ACHN (cell line): ENCODE measurements at regions not wholly inside any gene's neighbourhood (a gene's known extent, or its start where the extent isn't known, plus 50 kb on each side); places are given as distances from the start of the nearest gene placed in this dataset.
"Not testable (repeated sequence)": the region's sequence is repeated elsewhere in the genome, so short reads cannot be mapped to it uniquely, and the experiment has no call there.

Experiments used
- DNase-seq: peaks from one replicate; pipeline ENCODE4 v3.0.0-alpha.2; 2015
- in situ Hi-C: cut with HindIII; loops from 2 replicates; pipeline ENCODE4 v1.10.0; 2017; ENCODE audit warnings: low sequenced_read_pairs, low pct_ligation_motif_present, low pct_unique_long_range_greater_than_20kb

GRCh38 chr2:131831450-131832208, 303.9 kb downstream of the CCDC74A start:
- DNase-seq, in situ Hi-C loops: not testable (repeated sequence)

GRCh38 chr2:131832209-131832780, 304.6 kb downstream of the CCDC74A start:
- in situ Hi-C loops, DNase-seq: not testable (repeated sequence)

DNA sequence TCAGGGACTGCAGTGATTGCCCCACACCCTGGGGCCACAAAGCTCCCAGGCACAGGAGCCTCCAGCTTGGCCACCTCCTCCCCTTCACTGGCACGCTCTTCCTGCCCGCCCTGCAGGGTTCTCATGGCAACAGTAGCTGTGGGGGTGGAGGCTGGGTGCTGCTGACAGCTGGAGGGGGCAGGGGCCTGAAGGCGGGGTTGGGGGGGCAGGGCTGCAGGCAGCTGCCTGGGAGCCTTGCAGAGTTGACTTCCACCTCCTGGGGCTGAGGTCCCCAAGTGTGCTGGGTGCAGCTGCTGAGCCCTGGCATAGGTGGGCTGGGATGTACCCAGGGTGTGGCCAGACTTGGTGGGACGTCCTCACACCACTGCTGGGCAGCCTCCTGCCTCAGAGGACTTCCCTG, 305.2 kb downstream of the CCDC74A start:
- DNase-seq, in situ Hi-C loops: not testable (repeated sequence)

DNA sequence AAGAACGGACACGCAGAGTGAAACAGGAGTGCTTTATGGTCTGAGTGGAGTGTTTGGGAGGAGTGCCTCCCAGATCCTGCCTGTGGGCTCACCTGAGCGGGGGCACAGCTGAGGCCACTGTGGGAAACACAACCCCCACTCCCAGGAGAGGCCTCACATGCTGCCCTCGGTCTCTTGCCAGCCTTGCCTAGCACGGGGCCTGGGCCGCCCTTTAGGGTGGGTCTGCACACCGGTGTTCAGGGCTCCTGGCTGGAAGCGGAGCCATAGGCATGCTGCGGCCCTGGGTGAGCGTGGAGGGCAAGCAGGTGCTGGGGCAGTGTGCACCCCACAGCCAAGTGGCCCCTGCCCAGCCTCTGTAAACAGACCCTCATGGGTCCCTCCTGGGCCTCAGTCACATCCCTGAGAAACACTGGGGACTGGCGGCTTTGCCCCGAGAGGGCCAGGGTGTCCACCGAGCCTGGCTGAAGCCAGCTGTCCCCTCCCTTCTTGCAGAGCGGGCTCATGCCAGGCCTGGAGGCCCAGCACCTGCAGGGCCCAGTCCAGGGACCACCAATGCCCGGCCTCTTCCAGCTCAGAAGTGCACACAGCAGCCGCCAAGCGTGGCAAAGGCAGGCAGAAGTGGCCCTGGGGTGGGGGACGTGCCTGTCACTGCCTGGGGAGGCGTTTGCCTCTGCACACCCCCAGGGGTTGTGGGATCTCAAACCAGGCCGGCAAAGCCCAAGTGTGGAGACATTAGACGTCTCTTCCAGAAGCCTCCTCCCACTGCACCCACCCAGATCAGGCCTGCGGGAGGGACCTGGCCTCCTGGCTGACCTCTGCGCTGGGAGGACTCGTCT, 305.9 kb downstream of the CCDC74A start:
- in situ Hi-C loops, DNase-seq: not testable (repeated sequence)

DNA sequence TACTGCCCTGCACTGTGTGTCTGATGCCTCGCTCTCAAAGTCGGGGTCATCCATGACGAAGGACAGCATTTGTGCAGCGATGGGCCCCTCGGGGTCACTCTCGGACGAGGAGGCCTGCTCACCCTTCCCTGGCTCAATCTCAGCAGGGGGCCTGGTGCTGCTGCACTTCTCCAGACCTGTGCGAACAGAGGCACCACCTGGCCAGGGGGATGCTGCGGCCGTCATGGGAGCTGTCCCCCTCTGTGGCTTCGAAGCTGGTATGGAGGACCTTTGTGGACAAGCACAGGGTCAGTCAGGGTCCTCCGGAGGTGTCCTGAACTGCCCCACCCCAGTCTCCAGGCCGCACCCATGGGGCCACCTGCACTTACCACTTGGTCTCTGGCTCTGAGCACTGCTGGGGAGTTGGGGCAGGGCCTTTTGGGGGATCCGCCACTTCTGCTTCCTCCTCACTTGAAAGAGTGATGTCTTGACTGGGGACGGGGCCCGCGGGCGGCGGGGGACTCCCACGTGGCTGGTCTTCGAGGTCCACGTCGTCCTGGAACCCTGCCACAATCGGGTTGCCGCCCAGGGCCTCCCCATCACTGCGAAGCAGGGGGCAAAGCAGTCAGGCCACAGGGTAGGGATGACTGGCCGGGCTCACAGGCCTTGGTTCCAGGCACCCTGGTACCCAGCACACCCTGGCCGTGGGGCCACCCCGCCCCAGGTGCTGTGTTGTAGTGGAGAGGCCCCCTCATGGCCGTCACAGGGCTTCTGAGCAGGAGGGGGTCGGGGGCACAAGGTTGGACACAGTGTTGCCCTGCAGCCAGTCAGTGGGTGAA, 306.7 kb downstream of the CCDC74A start:
- in situ Hi-C loops = not testable (repeated sequence)

DNA sequence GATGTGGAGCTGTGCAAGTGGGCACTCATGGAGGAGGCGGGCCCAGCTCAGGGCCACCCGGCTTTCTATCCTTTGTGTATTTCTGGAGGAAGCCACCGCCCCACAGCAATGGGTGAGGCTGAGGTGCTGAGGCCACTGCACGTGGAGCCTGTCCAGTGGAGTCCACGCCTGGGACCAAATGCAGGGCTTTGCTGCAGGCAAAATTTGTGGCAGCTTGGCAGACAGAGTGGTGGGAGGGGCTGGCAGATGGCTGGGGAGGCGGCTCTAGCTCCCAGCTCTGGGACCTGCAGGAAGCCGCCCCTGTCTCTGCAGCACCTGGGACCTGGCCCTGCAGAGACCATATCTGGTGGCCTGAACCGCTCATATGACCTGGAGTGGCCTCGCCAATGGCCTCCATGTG, 307.3 kb downstream of the CCDC74A start:
- DNase-seq, in situ Hi-C loops: not testable (repeated sequence)

More for the DNA sequence above, 306.7 kb downstream of the CCDC74A start:
- not testable (repeated sequence) for DNase-seq

GRCh38 chr2:131835621-131836091, 308.0 kb downstream of the CCDC74A start:
- no peak for DNase-seq
- in situ Hi-C loops = no loop called here

- in situ Hi-C loops = not testable (repeated sequence)
These were observed 308.4 kb downstream of the CCDC74A start for GRCh38 chr2:131836116-131836515.

DNA sequence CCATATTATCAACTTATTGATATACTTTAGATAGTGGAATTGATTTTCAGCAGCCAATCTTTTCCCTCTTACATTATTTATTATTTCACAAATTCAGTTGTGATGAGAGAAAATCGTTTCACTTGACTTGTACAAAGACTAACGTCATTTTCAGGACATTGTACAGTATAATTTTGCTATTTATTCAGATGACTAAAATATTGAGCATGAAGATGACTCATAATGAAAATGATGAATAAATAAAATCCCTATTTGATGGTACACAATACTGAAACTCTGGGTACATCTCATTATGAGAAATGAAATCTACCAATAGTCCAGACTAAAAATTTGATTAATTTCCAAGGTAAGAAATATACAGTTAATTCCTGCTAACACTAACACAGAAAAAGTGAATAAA, 316.4 kb downstream of the CCDC74A start:
- in situ Hi-C loops, DNase-seq: not testable (repeated sequence)

More at GRCh38 chr2:131836116-131836515, 308.4 kb downstream of the CCDC74A start:
- not testable (repeated sequence) for DNase-seq

- in situ Hi-C loops = not testable (repeated sequence)
- DNase-seq = peak; percentile 25
These were observed 305.6 kb downstream of the ANKRD30BL start for GRCh38 chr2:131856202-131856601.

- DNase-seq = peak; percentile 12
- in situ Hi-C loops = not testable (repeated sequence)
These were observed 303.6 kb downstream of the ANKRD30BL start for GRCh38 chr2:131858197-131858596.
